Large intestine (tissue), 3 donors: ENCODE measurements at regions not wholly inside any gene's neighbourhood (a gene's known extent, or its start where the extent isn't known, plus 50 kb on each side); places are given as distances from the start of the nearest gene placed in this dataset.
A peak's percentile ranks its signal among the peaks of the same experiment; 100 is the strongest.

Source experiments
- DNase-seq, 2 donors: peaks; one replicate each; pipeline versions ENCODE4 v3.0.0 to v3.0.0-alpha.2; 2013
- H3K27ac ChIP-seq: one replicate; pipeline ENCODE4 v1.5.1; 2013; ENCODE audit warnings: low read length
- H3K27me3 ChIP-seq: 2 replicates; pipeline ENCODE4 v1.6.1; 2013; ENCODE audit warnings: low read length; ENCODE audit not compliant: control insufficient read depth, insufficient read depth
- H3K36me3 ChIP-seq: 2 replicates; pipeline ENCODE4 v1.6.1; 2013; ENCODE audit warnings: low read length; ENCODE audit not compliant: control insufficient read depth, insufficient read depth
- H3K4me1 ChIP-seq: one replicate; pipeline ENCODE4 v1.6.1; 2013; ENCODE audit warnings: low read length; ENCODE audit not compliant: control insufficient read depth, insufficient read depth
- H3K4me3 ChIP-seq: one replicate; pipeline ENCODE4 v1.5.1; 2013; ENCODE audit warnings: low read length
- H3K9me3 ChIP-seq: one replicate; pipeline ENCODE4 v1.6.1; 2013; ENCODE audit warnings: mild to moderate bottlenecking, low read depth, low read length, moderate library complexity; ENCODE audit not compliant: control insufficient read depth
- WGBS: methylation state at CpG from one replicate; pipeline ENCODE4 v1.1.5; 2013; ENCODE audit warnings: low lambda C conversion rate; ENCODE audit not compliant: insufficient coverage; 5-methylcytosine and 5-hydroxymethylcytosine counted together

- Histone ChIP-seq H3K27ac (no peak overlapping the region), H3K9me3 (no peaks in the 10 kb centered on the region), H3K36me3 (peaks cover 4% of the 10 kb centered on the region), H3K27me3 (no peaks in the 10 kb centered on the region), H3K4me3 (no peak overlapping the region), H3K4me1 (no peaks in the 10 kb centered on the region)
- no peak for DNase-seq
- 90% methylated on average over 1 of the region's 2 CpGs for WGBS
Observed at GRCh38 chr6:144574796-144575195, 289.7 kb downstream of the UTRN start.

DNA sequence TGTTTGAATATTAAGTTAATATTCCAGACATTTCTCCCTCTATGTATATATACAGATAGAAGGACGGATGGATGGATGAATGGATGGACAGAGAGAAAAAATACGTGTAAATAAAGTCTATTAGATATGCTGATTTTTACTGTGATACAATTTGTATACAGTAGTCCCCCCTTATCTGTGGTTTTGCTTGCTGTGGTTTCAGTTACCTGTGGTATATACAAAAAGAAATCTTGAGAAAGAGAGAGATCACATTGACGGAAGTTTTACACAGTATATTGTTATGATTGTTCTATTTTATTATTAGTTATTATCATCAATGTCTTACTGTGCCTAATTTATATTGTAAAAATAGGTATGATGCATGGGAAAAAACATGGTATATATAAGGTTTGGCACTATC, 290.2 kb downstream of the UTRN start:
- DNase-seq = no peak
- no peaks in the 10 kb centered on the region for H3K4me1 ChIP-seq
- H3K36me3 ChIP-seq = peaks cover 7% of the 10 kb centered on the region
- no peak overlapping the region for H3K27ac ChIP-seq
- WGBS = no CpG with 5 or more reads among the region's 3 CpGs
- H3K9me3 ChIP-seq = no peaks in the 10 kb centered on the region
- H3K27me3 ChIP-seq = no peaks in the 10 kb centered on the region
- no peak overlapping the region for H3K4me3 ChIP-seq

DNA sequence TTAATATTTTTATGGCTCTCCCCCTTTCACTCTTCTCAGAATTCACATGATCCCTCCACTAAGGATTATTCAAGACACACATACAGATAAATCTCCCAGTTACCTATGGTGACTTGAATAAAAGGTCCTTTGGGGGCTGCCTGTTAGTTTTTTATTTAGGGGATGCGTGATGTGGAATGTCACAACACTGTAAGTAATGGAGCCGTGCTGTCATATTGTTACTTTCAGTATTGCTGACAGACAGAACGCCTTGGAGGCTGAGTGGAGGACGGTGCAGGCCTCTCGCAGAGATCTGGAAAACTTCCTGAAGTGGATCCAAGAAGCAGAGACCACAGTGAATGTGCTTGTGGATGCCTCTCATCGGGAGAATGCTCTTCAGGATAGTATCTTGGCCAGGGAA, 291.7 kb downstream of the UTRN start:
- Histone ChIP-seq H3K4me1 (no peaks in the 10 kb centered on the region), H3K9me3 (no peaks in the 10 kb centered on the region), H3K27me3 (no peaks in the 10 kb centered on the region), H3K36me3 (peaks cover 7% of the 10 kb centered on the region), H3K4me3 (no peak overlapping the region), H3K27ac (no peak overlapping the region)
- no CpG with 5 or more reads among the region's 6 CpGs for WGBS
- no peak for DNase-seq

DNA sequence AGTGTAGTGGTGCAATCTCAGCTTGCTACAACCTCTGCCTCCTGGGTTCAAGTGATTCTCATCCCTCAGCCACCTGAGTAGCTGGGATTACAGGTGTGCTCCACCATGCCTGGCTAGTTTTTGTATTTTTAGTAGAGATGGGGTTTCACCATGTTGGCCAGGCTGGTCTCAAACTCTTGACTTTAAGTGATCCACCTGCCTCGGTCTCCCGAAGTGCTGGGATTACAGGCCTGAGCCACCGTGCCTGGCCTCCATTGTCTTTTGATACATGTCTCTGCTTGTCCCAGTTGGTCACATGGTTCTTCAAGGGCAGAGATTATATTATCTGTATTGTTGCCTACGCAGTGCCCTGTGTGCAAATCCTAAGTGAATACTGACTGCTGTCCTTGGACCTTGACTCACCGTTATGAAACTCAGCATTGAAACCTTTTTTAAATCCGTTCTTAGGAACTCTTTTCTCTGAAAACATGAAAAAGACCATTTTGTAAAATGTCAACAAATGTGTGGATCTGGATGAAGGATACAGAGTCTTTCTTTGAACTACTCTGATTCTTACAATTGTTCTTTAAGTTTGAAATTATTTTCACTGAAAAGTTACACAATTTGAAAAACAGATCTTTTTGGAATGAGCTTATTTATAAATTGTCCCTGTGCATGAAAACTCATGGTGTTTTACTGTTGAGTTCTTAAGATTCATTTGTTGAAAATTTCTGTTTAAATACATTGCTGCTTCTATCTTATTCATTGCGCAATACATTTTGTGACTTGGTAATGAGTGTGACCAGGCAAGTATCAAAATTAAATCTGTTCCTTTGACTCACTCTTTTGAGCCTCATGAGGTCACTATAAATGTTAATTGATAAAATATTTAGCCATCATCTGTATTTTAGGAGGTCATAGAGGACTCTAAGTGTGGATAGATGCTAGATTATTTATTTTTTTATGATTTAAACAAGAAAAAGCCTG, 293.5 kb downstream of the UTRN start:
- H3K27ac ChIP-seq = no peak overlapping the region
- peaks cover 7% of the 10 kb centered on the region for H3K36me3 ChIP-seq
- DNase-seq = no peak
- H3K9me3 ChIP-seq = no peaks in the 10 kb centered on the region
- H3K4me3 ChIP-seq = no peak overlapping the region
- H3K27me3 ChIP-seq = no peaks in the 10 kb centered on the region
- WGBS = 100% methylated on average over 2 of the region's 7 CpGs
- H3K4me1 ChIP-seq = no peaks in the 10 kb centered on the region

DNA sequence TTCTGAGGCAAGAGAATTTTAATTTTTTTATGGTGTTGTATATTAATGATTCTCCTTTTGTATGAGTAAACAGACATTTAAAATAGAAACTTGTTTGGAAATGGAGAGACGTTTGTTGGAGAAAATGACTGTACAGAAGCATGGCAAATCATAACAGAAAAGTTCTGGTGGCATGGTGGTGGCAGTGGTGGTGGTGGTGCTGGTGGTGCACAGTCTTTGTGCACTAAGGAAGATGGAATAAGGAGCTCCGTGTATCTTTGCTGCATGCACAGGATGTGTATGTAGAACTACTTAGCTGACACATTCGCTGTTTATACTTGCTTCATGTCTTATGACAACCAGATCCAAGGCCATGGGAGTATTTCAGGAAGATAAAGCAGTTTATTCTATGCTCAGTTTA, 294.9 kb downstream of the UTRN start:
- Histone ChIP-seq H3K9me3 (no peaks in the 10 kb centered on the region), H3K36me3 (peaks cover 7% of the 10 kb centered on the region), H3K27ac (no peak overlapping the region), H3K4me1 (no peaks in the 10 kb centered on the region), H3K4me3 (no peak overlapping the region), H3K27me3 (no peaks in the 10 kb centered on the region)
- no CpG with 5 or more reads among the region's 3 CpGs for WGBS
- DNase-seq = no peak

GRCh38 chr6:144580771-144581170, 295.6 kb downstream of the UTRN start:
- no peak overlapping the region for H3K4me3 ChIP-seq
- no CpG with 5 or more reads among the region's 1 CpG for WGBS
- H3K9me3 ChIP-seq = no peaks in the 10 kb centered on the region
- no peak for DNase-seq
- H3K36me3 ChIP-seq = peaks cover 7% of the 10 kb centered on the region
- H3K27me3 ChIP-seq = no peaks in the 10 kb centered on the region
- no peak overlapping the region for H3K27ac ChIP-seq
- H3K4me1 ChIP-seq = no peaks in the 10 kb centered on the region

GRCh38 chr6:144581812-144582537, 296.8 kb downstream of the UTRN start:
- DNase-seq = peak; percentile 5 to 18
- WGBS = 38% methylated on average over 3 of the region's 5 CpGs

GRCh38 chr6:144582939-144583613, 297.9 kb downstream of the UTRN start:
- WGBS = no CpG with 5 or more reads among the region's 16 CpGs
- DNase-seq = peak; percentile 4 to 22
- H3K4me3 ChIP-seq = no peak overlapping the region

More at GRCh38 chr6:144581812-144582537, 296.8 kb downstream of the UTRN start:
- no peak overlapping the region for H3K27ac ChIP-seq
- peaks cover 5% of the 10 kb centered on the region for H3K36me3 ChIP-seq
- no peaks in the 10 kb centered on the region for H3K9me3 ChIP-seq
- H3K4me1 ChIP-seq = no peaks in the 10 kb centered on the region
- no peaks in the 10 kb centered on the region for H3K27me3 ChIP-seq
- H3K4me3 ChIP-seq = no peak overlapping the region

GRCh38 chr6:144583614-144583954, 298.4 kb downstream of the UTRN start:
- Histone ChIP-seq H3K27ac (no peak overlapping the region), H3K4me1 (no peaks in the 10 kb centered on the region), H3K27me3 (no peaks in the 10 kb centered on the region), H3K9me3 (no peaks in the 10 kb centered on the region), H3K4me3 (no peak overlapping the region), H3K36me3 (peaks cover 4% of the 10 kb centered on the region)
- no CpG with 5 or more reads among the region's 1 CpG for WGBS
- DNase-seq = no peak

More at GRCh38 chr6:144582939-144583613, 297.9 kb downstream of the UTRN start:
- no peaks in the 10 kb centered on the region for H3K27me3 ChIP-seq
- peaks cover 4% of the 10 kb centered on the region for H3K36me3 ChIP-seq
- no peaks in the 10 kb centered on the region for H3K9me3 ChIP-seq
- H3K27ac ChIP-seq = no peak overlapping the region
- H3K4me1 ChIP-seq = no peaks in the 10 kb centered on the region

DNA sequence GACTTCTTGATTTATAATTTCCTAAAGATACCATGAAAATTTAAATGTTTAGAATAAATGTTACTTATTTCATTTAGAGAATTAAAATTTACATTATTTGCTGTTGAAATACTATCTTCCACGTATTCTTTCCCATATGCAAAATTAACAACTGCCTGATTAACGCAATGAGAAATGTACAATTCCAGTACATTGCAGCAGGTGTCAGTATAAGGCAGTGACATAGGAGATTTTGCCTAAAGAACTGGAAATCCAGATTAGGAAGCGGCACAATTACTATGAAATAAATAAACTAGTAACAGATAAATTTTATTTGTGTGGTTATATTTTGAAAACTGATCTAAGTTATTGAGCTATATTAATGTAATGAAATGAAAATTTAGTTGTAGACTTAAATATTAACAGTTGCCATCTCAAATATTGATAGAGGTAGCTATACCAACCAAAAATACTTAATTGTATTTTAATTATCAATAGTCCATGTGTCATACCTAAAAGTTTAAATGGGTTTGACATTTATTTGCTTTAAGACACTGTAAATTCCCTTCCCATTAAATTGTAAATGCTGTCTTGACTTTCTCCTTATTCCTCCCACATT, 300.2 kb downstream of the UTRN start:
- Histone ChIP-seq H3K36me3 (peaks cover 2% of the 10 kb centered on the region), H3K4me3 (no peak overlapping the region), H3K4me1 (no peaks in the 10 kb centered on the region), H3K27me3 (no peaks in the 10 kb centered on the region), H3K9me3 (no peaks in the 10 kb centered on the region), H3K27ac (no peak overlapping the region)
- 20% methylated on average over 1 of the region's 3 CpGs for WGBS
- peak; percentile 12 to 19 for DNase-seq
